Activated naive CD4-positive, alpha-beta T cell treated with anti-CD3 and anti-CD28 coated beads for 36 hours (primary cell): ENCODE measurements at regions not wholly inside any gene's neighbourhood (a gene's known extent, or its start where the extent isn't known, plus 50 kb on each side); places are given as distances from the start of the nearest gene placed in this dataset.
"Not testable (repeated sequence)": the region's sequence is repeated elsewhere in the genome, so short reads cannot be mapped to it uniquely, and the experiment has no call there.

Experiments used
- CTCF ChIA-PET: fragments of 350-600 bp; sonication (Branson Sonifier 250); formaldehyde crosslinking; loops from one replicate; lab custom pipeline; 2021; ENCODE audit warnings: antibody characterized with exemption; lab: Charles Lee
- DNase-seq: peaks from one replicate; pipeline ENCODE4 v3.0.0-alpha.2; 2020
- H3K27ac Mint-ChIP-seq: one replicate; pipeline ENCODE4 v1.8.0; 2021; ENCODE audit warnings: mild to moderate bottlenecking, mixed read lengths
- H3K27me3 Mint-ChIP-seq: one replicate; pipeline ENCODE4 v1.8.0; 2021; ENCODE audit warnings: low read depth, mixed read lengths
- H3K36me3 Mint-ChIP-seq: one replicate; pipeline ENCODE4 v1.8.0; 2021; ENCODE audit warnings: low read depth, mixed read lengths
- H3K4me1 Mint-ChIP-seq: one replicate; pipeline ENCODE4 v1.8.0; 2021; ENCODE audit warnings: low read depth, mixed read lengths
- H3K4me3 Mint-ChIP-seq: one replicate; pipeline ENCODE4 v1.8.0; 2021; ENCODE audit warnings: mild to moderate bottlenecking, moderate library complexity, mixed read lengths
- H3K9me3 Mint-ChIP-seq: one replicate; pipeline ENCODE4 v1.8.0; 2021; ENCODE audit warnings: mixed read lengths
- intact Hi-C: fragments of 100-400 bp; cut with micrococcal nuclease; formaldehyde crosslinking; loops from one replicate; pipeline ENCODE4 v1.15.1; 2023

- H3K4me3 Mint-ChIP-seq, H3K4me1 Mint-ChIP-seq, intact Hi-C loops, CTCF ChIA-PET, H3K9me3 Mint-ChIP-seq, H3K36me3 Mint-ChIP-seq, H3K27ac Mint-ChIP-seq, DNase-seq, H3K27me3 Mint-ChIP-seq: not testable (repeated sequence)
Observed at GRCh38 chr2:44067012-44067790, 71.4 kb upstream of the LRPPRC start.

GRCh38 chr2:44067791-44068181 lies 72.0 kb upstream of the LRPPRC start:
- DNase-seq, H3K36me3 Mint-ChIP-seq, H3K27ac Mint-ChIP-seq, CTCF ChIA-PET, intact Hi-C loops, H3K4me1 Mint-ChIP-seq, H3K9me3 Mint-ChIP-seq, H3K27me3 Mint-ChIP-seq, H3K4me3 Mint-ChIP-seq: not testable (repeated sequence)

GRCh38 chr2:44071454-44072046 lies 75.8 kb upstream of the LRPPRC start:
- Mint-ChIP-seq H3K9me3 (peaks cover 3% of the 10 kb centered on the region), H3K27ac (no peak overlapping the region), H3K4me3 (no peak overlapping the region), H3K4me1 (peaks cover 3% of the 10 kb centered on the region), H3K27me3 (peaks cover 2% of the 10 kb centered on the region), H3K36me3 (no peaks in the 10 kb centered on the region)
- CTCF ChIA-PET = interaction anchor here (0.8 to 3.3 kb wide), 4 partner anchors 15 to 320 kb away, joined by 3 to 12 read pairs (median 3); no protein-coding TSS in a partner anchor
- no peak for DNase-seq
- intact Hi-C loops = no loop called here

- CTCF ChIA-PET = interaction anchor here (0.6 to 1.1 kb wide), 2 partner anchors 8 to 304 kb away, joined by 3 read pairs; no protein-coding TSS in a partner anchor
- not testable (repeated sequence) for H3K27ac Mint-ChIP-seq
Observed at GRCh38 chr2:44073667-44074066, 77.9 kb upstream of the LRPPRC start.

GRCh38 chr2:44074795-44075194 lies 79.0 kb upstream of the LRPPRC start:
- H3K27ac Mint-ChIP-seq, intact Hi-C loops, CTCF ChIA-PET: not testable (repeated sequence)

More at GRCh38 chr2:44073667-44074066, 77.9 kb upstream of the LRPPRC start:
- H3K4me3 Mint-ChIP-seq, H3K9me3 Mint-ChIP-seq, H3K4me1 Mint-ChIP-seq, H3K36me3 Mint-ChIP-seq, H3K27me3 Mint-ChIP-seq, intact Hi-C loops, DNase-seq: not testable (repeated sequence)

GRCh38 chr2:44075541-44075940 lies 79.8 kb upstream of the LRPPRC start:
- CTCF ChIA-PET = no interaction called here
- DNase-seq = no peak
- no peak overlapping the region for H3K27ac Mint-ChIP-seq
- intact Hi-C loops = no loop called here
- H3K4me1 Mint-ChIP-seq = peaks cover 3% of the 10 kb centered on the region
- H3K27me3 Mint-ChIP-seq = no peaks in the 10 kb centered on the region
- H3K4me3 Mint-ChIP-seq = no peak overlapping the region
- no peaks in the 10 kb centered on the region for H3K36me3 Mint-ChIP-seq
- no peaks in the 10 kb centered on the region for H3K9me3 Mint-ChIP-seq

More at GRCh38 chr2:44074795-44075194, 79.0 kb upstream of the LRPPRC start:
- H3K4me1 Mint-ChIP-seq, H3K4me3 Mint-ChIP-seq, DNase-seq, H3K36me3 Mint-ChIP-seq, H3K27me3 Mint-ChIP-seq, H3K9me3 Mint-ChIP-seq: not testable (repeated sequence)

GRCh38 chr2:44077942-44078511 lies 82.2 kb upstream of the LRPPRC start:
- no peaks in the 10 kb centered on the region for H3K9me3 Mint-ChIP-seq
- CTCF ChIA-PET = interaction anchor here (0.6 to 1.5 kb wide), 3 partner anchors 11 to 402 kb away, joined by 3 to 4 read pairs (median 3); no protein-coding TSS in a partner anchor

GRCh38 chr2:44079686-44080085 lies 83.9 kb upstream of the LRPPRC start:
- no peaks in the 10 kb centered on the region for H3K36me3 Mint-ChIP-seq
- H3K4me1 Mint-ChIP-seq = peaks cover 7% of the 10 kb centered on the region
- H3K9me3 Mint-ChIP-seq = no peaks in the 10 kb centered on the region
- no peak overlapping the region for H3K27ac Mint-ChIP-seq
- H3K4me3 Mint-ChIP-seq = no peak overlapping the region
- intact Hi-C loops = no loop called here
- no peaks in the 10 kb centered on the region for H3K27me3 Mint-ChIP-seq
- DNase-seq = no peak
- CTCF ChIA-PET = interaction anchor here (1.0 kb wide), 1 partner anchor 876 kb away, joined by 3 read pairs; no protein-coding TSS in a partner anchor

More at GRCh38 chr2:44077942-44078511, 82.2 kb upstream of the LRPPRC start:
- intact Hi-C loops = no loop called here
- H3K36me3 Mint-ChIP-seq = no peaks in the 10 kb centered on the region
- DNase-seq = no peak
- H3K27me3 Mint-ChIP-seq = no peaks in the 10 kb centered on the region
- H3K27ac Mint-ChIP-seq = no peak overlapping the region
- peaks cover 7% of the 10 kb centered on the region for H3K4me1 Mint-ChIP-seq
- no peak overlapping the region for H3K4me3 Mint-ChIP-seq

- intact Hi-C loops = no loop called here
- Mint-ChIP-seq H3K4me1 (peaks cover 12% of the 10 kb centered on the region), H3K27ac (no peak overlapping the region), H3K4me3 (no peak overlapping the region), H3K36me3 (no peaks in the 10 kb centered on the region), H3K27me3 (no peaks in the 10 kb centered on the region), H3K9me3 (no peaks in the 10 kb centered on the region)
- CTCF ChIA-PET = interaction anchor here (0.6 to 1.0 kb wide), 3 partner anchors 11 to 141 kb away, joined by 3 read pairs; no protein-coding TSS in a partner anchor
- no peak for DNase-seq
Observed at GRCh38 chr2:44083054-44083453, 85.6 kb upstream of the PPM1B start.

- intact Hi-C loops = no loop called here
- no peak overlapping the region for H3K27ac Mint-ChIP-seq
- no peak for DNase-seq
- peaks cover 12% of the 10 kb centered on the region for H3K4me1 Mint-ChIP-seq
- H3K27me3 Mint-ChIP-seq = no peaks in the 10 kb centered on the region
- H3K4me3 Mint-ChIP-seq = no peak overlapping the region
- H3K36me3 Mint-ChIP-seq = no peaks in the 10 kb centered on the region
- CTCF ChIA-PET = interaction anchor here (1.5 kb wide), 1 partner anchor 12 kb away, joined by 3 read pairs; no protein-coding TSS in a partner anchor
- no peaks in the 10 kb centered on the region for H3K9me3 Mint-ChIP-seq
Observed at GRCh38 chr2:44084850-44085249, 83.8 kb upstream of the PPM1B start.

GRCh38 chr2:44086629-44087028 lies 82.0 kb upstream of the PPM1B start:
- intact Hi-C loops = loop anchor here (1.0 to 2.0 kb wide), 11 partner anchors 34 to 869 kb away; partner anchors contain the start of gene PPM1B
- no peaks in the 10 kb centered on the region for H3K36me3 Mint-ChIP-seq

More at GRCh38 chr2:44086629-44087028, 82.0 kb upstream of the PPM1B start:
- Mint-ChIP-seq H3K27me3 (no peaks in the 10 kb centered on the region), H3K9me3 (no peaks in the 10 kb centered on the region), H3K27ac (no peak overlapping the region), H3K4me3 (no peak overlapping the region), H3K4me1 (peaks cover 16% of the 10 kb centered on the region)
- DNase-seq = no peak
- CTCF ChIA-PET = interaction anchor here (0.6 to 1.5 kb wide), 16 partner anchors 10 to 870 kb away, joined by 3 to 6 read pairs (median 3); partner anchors contain the start of gene CAMKMT
